SK-N-SH (cell line): ENCODE measurements at regions not wholly inside any gene's neighbourhood (a gene's known extent, or its start where the extent isn't known, plus 50 kb on each side); places are given as distances from the start of the nearest gene placed in this dataset.
"Not testable (repeated sequence)": the region's sequence is repeated elsewhere in the genome, so short reads cannot be mapped to it uniquely, and the experiment has no call there.

Experiments used
- CTCF ChIA-PET: fragments of 300-600, 350-600 bp; formaldehyde crosslinking; extraction: SDS; loops from one replicate; lab custom pipeline; 2021; lab: Yijun Ruan, JAX
- POLR2A ChIA-PET: fragments of 350-600 bp; sonication (Branson Sonifier 250); formaldehyde crosslinking; extraction: SDS; loops from one replicate; lab custom pipeline; 2020; ENCODE audit warnings: antibody characterized with exemption, inconsistent platforms; lab: Yijun Ruan, JAX
- DNase-seq: peaks from one replicate; pipeline ENCODE4 v3.0.0; 2012
- H2AFZ ChIP-seq: fragments of 200-600 bp; sonication (generic); 2 replicates; pipeline ENCODE4 v1.8.1; 2016; ENCODE audit warnings: antibody characterized with exemption, mild to moderate bottlenecking, low read depth
- H3F3A ChIP-seq: fragments of 200-600 bp; sonication (generic); replicated peaks from 2 replicates; pipeline ENCODE3; 2016; ENCODE audit warnings: antibody characterized with exemption, mild to moderate bottlenecking; ENCODE audit not compliant: insufficient read depth
- H3K27ac ChIP-seq, 2 experiments: fragments of 200-500 bp in 1 of 2; fragments of 200-600 bp in 1 of 2; sonication (Bioruptor generic) in 1 of 2; sonication (generic), shearing (Covaris generic) in 1 of 2; 2 replicates each; pipeline versions ENCODE4 v1.5.1 to v1.6.1; 2014 to 2016; ENCODE audit warnings: low read depth in 2 of 2, inconsistent platforms in 1 of 2, low read length in 1 of 2, mild to moderate bottlenecking in 1 of 2, mixed read lengths in 1 of 2
- H3K27me3 ChIP-seq: fragments of 200-600 bp; sonication (generic), shearing (Covaris generic); 2 replicates; pipeline ENCODE4 v1.6.1; 2016; ENCODE audit warnings: mixed run types; ENCODE audit not compliant: insufficient read depth
- H3K36me3 ChIP-seq, 2 experiments: fragments of 200-500 bp in 1 of 2; fragments of 200-600 bp in 1 of 2; sonication (Bioruptor generic) in 1 of 2; sonication (generic) in 1 of 2; replicated peaks in 1 of 2; 2 replicates each; pipeline versions ENCODE3 to v1.5.1; 2014 to 2016; ENCODE audit warnings: low read length in 1 of 2, mild to moderate bottlenecking in 1 of 2; ENCODE audit not compliant: insufficient read depth in 2 of 2, control insufficient read depth in 1 of 2
- H3K4me1 ChIP-seq, 2 experiments: fragments of 200-500 bp in 1 of 2; fragments of 200-600 bp in 1 of 2; sonication (Bioruptor generic) in 1 of 2; sonication (generic), shearing (Covaris generic) in 1 of 2; 2 replicates each; pipeline versions ENCODE4 v1.5.1 to v1.6.1; 2014 to 2016; ENCODE audit warnings: low read depth in 1 of 2, low read length in 1 of 2, mixed run types in 1 of 2; ENCODE audit not compliant: insufficient read depth in 2 of 2, control insufficient read depth in 1 of 2
- H3K4me2 ChIP-seq: fragments of 200-600 bp; sonication (generic), shearing (Covaris generic); 2 replicates; pipeline ENCODE4 v1.6.1; 2017; ENCODE audit warnings: mixed run types
- H3K4me3 ChIP-seq, 2 experiments: fragments of 200-500 bp in 1 of 2; fragments of 200-600 bp in 1 of 2; sonication (Bioruptor generic) in 1 of 2; sonication (generic), shearing (Covaris generic) in 1 of 2; 2 replicates each; pipeline versions ENCODE4 v1.5.1 to v1.8.1; 2014 to 2016; ENCODE audit warnings: low read depth in 2 of 2, inconsistent platforms in 1 of 2, low read length in 1 of 2, mild to moderate bottlenecking in 1 of 2, mixed read lengths in 1 of 2, moderate library complexity in 1 of 2
- H3K79me2 ChIP-seq: fragments of 200-600 bp; sonication (generic); 2 replicates; pipeline ENCODE4 v1.8.1; 2017; ENCODE audit warnings: mild to moderate bottlenecking; ENCODE audit not compliant: insufficient read depth
- H3K9ac ChIP-seq: fragments of 200-600 bp; sonication (generic); 2 replicates; pipeline ENCODE4 v1.6.1; 2017; ENCODE audit warnings: mixed run types
- H3K9me2 ChIP-seq: fragments of 200-600 bp; sonication (generic); 2 replicates; pipeline ENCODE4 v1.6.1; 2017; ENCODE audit warnings: mixed run types
- H3K9me3 ChIP-seq: fragments of 200-600 bp; sonication (generic); 2 replicates; pipeline ENCODE4 v1.6.1; 2017; ENCODE audit warnings: mixed run types, mild to moderate bottlenecking, moderate library complexity
- H4K20me1 ChIP-seq: fragments of 200-600 bp; sonication (generic); 2 replicates; pipeline ENCODE4 v1.6.1; 2017; ENCODE audit warnings: mild to moderate bottlenecking, mixed run types; ENCODE audit not compliant: insufficient read depth
- CHD2 ChIP-seq: fragments of 150-350 bp; IDR thresholded peaks from 2 replicates; pipeline ENCODE4 v1.6.1; 2018; ENCODE audit warnings: low read length; ENCODE audit not compliant: partially characterized antibody
- CTCF ChIP-seq: fragments of 200-600 bp; sonication (generic); IDR thresholded peaks from 2 replicates; pipeline ENCODE4 v1.6.1; 2017; ENCODE audit warnings: antibody characterized with exemption, mild to moderate bottlenecking, moderate library complexity
- ELF1 ChIP-seq: IDR thresholded peaks from 2 replicates; pipeline ENCODE4 v1.4.0; 2012
- FOXM1 ChIP-seq: IDR thresholded peaks from 2 replicates; pipeline ENCODE4 v1.4.0; 2012; ENCODE audit warnings: low read depth, mild to moderate bottlenecking
- GABPA ChIP-seq: IDR thresholded peaks from 2 replicates; pipeline ENCODE4 v1.4.0; 2012; ENCODE audit warnings: low read depth, mild to moderate bottlenecking
- GATA2 ChIP-seq: sonication (generic); formaldehyde crosslinking; IDR thresholded peaks from 2 replicates; pipeline ENCODE4 v1.5.0; 2020; ENCODE audit warnings: mild to moderate bottlenecking, missing genetic modification reagents
- IRF3 ChIP-seq: fragments of 150-350 bp; IDR thresholded peaks from 2 replicates; pipeline ENCODE4 v1.6.1; 2016; ENCODE audit warnings: mild to moderate bottlenecking, low read depth, low read length
- MXI1 ChIP-seq: IDR thresholded peaks from 2 replicates; pipeline ENCODE4 v1.6.1; 2012; ENCODE audit warnings: mild to moderate bottlenecking, low read depth, low read length, improper control_type of control experiment
- NRF1 ChIP-seq: IDR thresholded peaks from 2 replicates; pipeline ENCODE4 v1.6.1; 2012; ENCODE audit warnings: low read depth, mild to moderate bottlenecking, low read length
- RCOR1 ChIP-seq: fragments of 150-350 bp; IDR thresholded peaks from 2 replicates; pipeline ENCODE4 v1.6.1; 2017; ENCODE audit warnings: antibody characterized with exemption, low read length
- RFX5 ChIP-seq: IDR thresholded peaks from 2 replicates; pipeline ENCODE4 v1.6.1; 2012; ENCODE audit warnings: mild to moderate bottlenecking, improper control_type of control experiment, low read length
- RXRA ChIP-seq: IDR thresholded peaks from 2 replicates; pipeline ENCODE4 v1.4.0; 2012; ENCODE audit warnings: low read depth, mild to moderate bottlenecking, borderline replicate concordance
- TCF12 ChIP-seq: IDR thresholded peaks from 2 replicates; pipeline ENCODE4 v1.4.0; 2012
- TEAD4 ChIP-seq: IDR thresholded peaks from 2 replicates; pipeline ENCODE4 v1.4.0; 2012; ENCODE audit warnings: mild to moderate bottlenecking, borderline replicate concordance; ENCODE audit not compliant: insufficient read depth
- USF1 ChIP-seq: IDR thresholded peaks from 2 replicates; pipeline ENCODE4 v1.4.0; 2012; ENCODE audit warnings: low read depth, borderline replicate concordance
- YY1 ChIP-seq: IDR thresholded peaks from 2 replicates; pipeline ENCODE4 v1.4.0; 2012; ENCODE audit warnings: low read depth, mild to moderate bottlenecking
- WGBS: methylation state at CpG from one replicate; pipeline ENCODE4 v1.1.6; 2017; ENCODE audit warnings: low lambda C conversion rate; 5-methylcytosine and 5-hydroxymethylcytosine counted together
- TF ChIP-seq, protein P1 (sequence below): IDR thresholded peaks from 2 replicates; pipeline ENCODE4 v1.6.1; 2012; ENCODE audit warnings: mild to moderate bottlenecking, low read depth, low read length, moderate library complexity

GRCh38 chr5:116769953-116770352, 195.3 kb upstream of the SEMA6A start:
- H3K27ac ChIP-seq, H3K9me2 ChIP-seq, H3K4me2 ChIP-seq, POLR2A ChIA-PET, H3F3A ChIP-seq, H3K9me3 ChIP-seq, H3K79me2 ChIP-seq, H2AFZ ChIP-seq, H3K36me3 ChIP-seq, H3K4me1 ChIP-seq, H4K20me1 ChIP-seq, H3K4me3 ChIP-seq, CTCF ChIA-PET, H3K27me3 ChIP-seq, H3K9ac ChIP-seq, DNase-seq: not testable (repeated sequence)
- 85% methylated on average over 2 of the region's 2 CpGs for WGBS

GRCh38 chr5:116769470-116769869, 194.8 kb upstream of the SEMA6A start:
- H3K9ac ChIP-seq = no peak overlapping the region
- H3F3A ChIP-seq = no peaks in the 10 kb centered on the region
- H3K9me3 ChIP-seq = no peaks in the 10 kb centered on the region
- no peak for DNase-seq
- peaks cover 0 to 4% of the 10 kb centered on the region in 2 experiments; a peak in 3 of 4 replicates for H3K4me1 ChIP-seq
- H3K27ac ChIP-seq = no peak overlapping the region
- H2AFZ ChIP-seq = no peak overlapping the region
- H3K4me3 ChIP-seq = no peak overlapping the region
- ChIA-PET POLR2A (no interaction called here), CTCF (no interaction called here)
- WGBS = 84% methylated on average over 7 of the region's 7 CpGs
- H3K36me3 ChIP-seq = no peaks in the 10 kb centered on the region
- H3K9me2 ChIP-seq = no peaks in the 10 kb centered on the region
- TF ChIP-seq GATA2 (CRISPR knock-in tag) (no peak), RFX5 (no peak), TEAD4 (no peak), FOXM1 (no peak), CTCF (no peak), CHD2 (no peak), NRF1 (no peak), RXRA (no peak), GABPA (no peak), MXI1 (no peak)
- H3K4me2 ChIP-seq = no peak overlapping the region
- H3K79me2 ChIP-seq = no peaks in the 10 kb centered on the region
- H4K20me1 ChIP-seq = no peaks in the 10 kb centered on the region
- H3K27me3 ChIP-seq = no peaks in the 10 kb centered on the region

- no peak overlapping the region for H2AFZ ChIP-seq
- H3K9ac ChIP-seq = no peak overlapping the region
- no peak overlapping the region for H3K27ac ChIP-seq
- H3K36me3 ChIP-seq = no peaks in the 10 kb centered on the region
- no peaks in the 10 kb centered on the region for H4K20me1 ChIP-seq
- TF ChIP-seq USF1 = no peak
- TF ChIP-seq, protein P1, sequence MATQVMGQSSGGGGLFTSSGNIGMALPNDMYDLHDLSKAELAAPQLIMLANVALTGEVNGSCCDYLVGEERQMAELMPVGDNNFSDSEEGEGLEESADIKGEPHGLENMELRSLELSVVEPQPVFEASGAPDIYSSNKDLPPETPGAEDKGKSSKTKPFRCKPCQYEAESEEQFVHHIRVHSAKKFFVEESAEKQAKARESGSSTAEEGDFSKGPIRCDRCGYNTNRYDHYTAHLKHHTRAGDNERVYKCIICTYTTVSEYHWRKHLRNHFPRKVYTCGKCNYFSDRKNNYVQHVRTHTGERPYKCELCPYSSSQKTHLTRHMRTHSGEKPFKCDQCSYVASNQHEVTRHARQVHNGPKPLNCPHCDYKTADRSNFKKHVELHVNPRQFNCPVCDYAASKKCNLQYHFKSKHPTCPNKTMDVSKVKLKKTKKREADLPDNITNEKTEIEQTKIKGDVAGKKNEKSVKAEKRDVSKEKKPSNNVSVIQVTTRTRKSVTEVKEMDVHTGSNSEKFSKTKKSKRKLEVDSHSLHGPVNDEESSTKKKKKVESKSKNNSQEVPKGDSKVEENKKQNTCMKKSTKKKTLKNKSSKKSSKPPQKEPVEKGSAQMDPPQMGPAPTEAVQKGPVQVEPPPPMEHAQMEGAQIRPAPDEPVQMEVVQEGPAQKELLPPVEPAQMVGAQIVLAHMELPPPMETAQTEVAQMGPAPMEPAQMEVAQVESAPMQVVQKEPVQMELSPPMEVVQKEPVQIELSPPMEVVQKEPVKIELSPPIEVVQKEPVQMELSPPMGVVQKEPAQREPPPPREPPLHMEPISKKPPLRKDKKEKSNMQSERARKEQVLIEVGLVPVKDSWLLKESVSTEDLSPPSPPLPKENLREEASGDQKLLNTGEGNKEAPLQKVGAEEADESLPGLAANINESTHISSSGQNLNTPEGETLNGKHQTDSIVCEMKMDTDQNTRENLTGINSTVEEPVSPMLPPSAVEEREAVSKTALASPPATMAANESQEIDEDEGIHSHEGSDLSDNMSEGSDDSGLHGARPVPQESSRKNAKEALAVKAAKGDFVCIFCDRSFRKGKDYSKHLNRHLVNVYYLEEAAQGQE = no peak
- TF ChIP-seq ELF1 = no peak
- no peak for TF ChIP-seq IRF3
- no peak for TF ChIP-seq RCOR1
- TF ChIP-seq CHD2 = no peak
- no peak for TF ChIP-seq FOXM1
- TF ChIP-seq YY1 = no peak
- no peak for TF ChIP-seq TCF12
- ChIA-PET CTCF (no interaction called here), POLR2A (no interaction called here)
- H3K9me2 ChIP-seq = no peaks in the 10 kb centered on the region
- WGBS = 29% methylated on average over 6 of the region's 6 CpGs
- no peak for DNase-seq
- H3K4me1 ChIP-seq = peaks cover 0 to 2% of the 10 kb centered on the region in 2 experiments; a peak in 2 of 4 replicates
- H3K4me2 ChIP-seq = no peak overlapping the region
- no peak overlapping the region for H3K4me3 ChIP-seq
- H3F3A ChIP-seq = no peaks in the 10 kb centered on the region
- H3K79me2 ChIP-seq = no peaks in the 10 kb centered on the region
- H3K27me3 ChIP-seq = no peaks in the 10 kb centered on the region
- H3K9me3 ChIP-seq = no peaks in the 10 kb centered on the region
These were observed 191.9 kb upstream of the SEMA6A start for GRCh38 chr5:116766470-116766947.
